HepG2 (cell line): ENCODE measurements at regions not wholly inside any gene's neighbourhood (a gene's known extent, or its start where the extent isn't known, plus 50 kb on each side); places are given as distances from the start of the nearest gene placed in this dataset.

Experiments
- AGO2 ChIP-seq: fragments of 200-400 bp; formaldehyde crosslinking; optimal IDR thresholded peaks from 2 replicates; pipeline ENCODE3; 2017; ENCODE audit warnings: mild to moderate bottlenecking, low read depth, low read length, moderate library complexity
- FOXA3 ChIP-seq: IDR thresholded peaks from 2 replicates; pipeline ENCODE4 v1.6.1; 2016; ENCODE audit warnings: missing genetic modification reagents, missing compliant biosample characterization
- FOXJ3 ChIP-seq: sonication (generic); formaldehyde crosslinking; IDR thresholded peaks from 2 replicates; pipeline ENCODE4 v1.4.0; 2020; ENCODE audit warnings: missing genetic modification reagents, mild to moderate bottlenecking, borderline replicate concordance
- GATA4 ChIP-seq: sonication (generic); IDR thresholded peaks from 2 replicates; pipeline ENCODE4 v1.6.1; 2016; ENCODE audit warnings: antibody characterized with exemption, low read depth, borderline replicate concordance
- HES4 ChIP-seq: sonication (generic); formaldehyde crosslinking; IDR thresholded peaks from 2 replicates; pipeline ENCODE4 v1.9.0; 2021; ENCODE audit warnings: mild to moderate bottlenecking, missing genetic modification reagents, borderline replicate concordance
- NCOR1 ChIP-seq: fragments of 200-600 bp; sonication (generic); IDR thresholded peaks from 2 replicates; pipeline ENCODE4 v1.7.0; 2017; ENCODE audit warnings: antibody characterized with exemption, low read length, borderline replicate concordance
- NPAS2 ChIP-seq: sonication (generic); formaldehyde crosslinking; IDR thresholded peaks from 2 replicates; pipeline ENCODE4 v1.8.0; 2022; ENCODE audit warnings: mild to moderate bottlenecking, missing genetic modification reagents, borderline replicate concordance
- SSRP1 ChIP-seq: IDR thresholded peaks from 2 replicates; pipeline ENCODE4 v1.6.1; 2016; ENCODE audit warnings: control low read depth
- XRCC5 ChIP-seq: fragments of 200-400 bp; formaldehyde crosslinking; optimal IDR thresholded peaks from 2 replicates; pipeline ENCODE3; 2017; ENCODE audit warnings: mild to moderate bottlenecking, low read length
- YEATS4 ChIP-seq: sonication (generic); formaldehyde crosslinking; IDR thresholded peaks from 2 replicates; pipeline ENCODE4 v1.4.0; 2020; ENCODE audit warnings: missing genetic modification reagents, borderline replicate concordance
- ZBTB37 ChIP-seq: sonication (generic); formaldehyde crosslinking; IDR thresholded peaks from 2 replicates; pipeline ENCODE4 v1.4.0; 2020; ENCODE audit warnings: mild to moderate bottlenecking, missing genetic modification reagents
- ZNF263 ChIP-seq: sonication (generic); formaldehyde crosslinking; IDR thresholded peaks from 2 replicates; pipeline ENCODE4 v1.4.0; 2020; ENCODE audit warnings: missing genetic modification reagents
- TF ChIP-seq, protein P1 (sequence below): sonication (generic); formaldehyde crosslinking; IDR thresholded peaks from 2 replicates; pipeline ENCODE4 v1.9.0; 2022; ENCODE audit warnings: low read depth, missing genetic modification reagents
- TF ChIP-seq, protein P2 (sequence below): IDR thresholded peaks from 2 replicates; pipeline ENCODE4 v1.6.1; 2016; ENCODE audit warnings: low read depth, missing genetic modification reagents, missing compliant biosample characterization
- TF ChIP-seq, protein P3 (sequence below): sonication (generic); formaldehyde crosslinking; IDR thresholded peaks from 2 replicates; pipeline ENCODE4 v1.4.0; 2020; ENCODE audit warnings: low read depth, mild to moderate bottlenecking, missing genetic modification reagents

DNA sequence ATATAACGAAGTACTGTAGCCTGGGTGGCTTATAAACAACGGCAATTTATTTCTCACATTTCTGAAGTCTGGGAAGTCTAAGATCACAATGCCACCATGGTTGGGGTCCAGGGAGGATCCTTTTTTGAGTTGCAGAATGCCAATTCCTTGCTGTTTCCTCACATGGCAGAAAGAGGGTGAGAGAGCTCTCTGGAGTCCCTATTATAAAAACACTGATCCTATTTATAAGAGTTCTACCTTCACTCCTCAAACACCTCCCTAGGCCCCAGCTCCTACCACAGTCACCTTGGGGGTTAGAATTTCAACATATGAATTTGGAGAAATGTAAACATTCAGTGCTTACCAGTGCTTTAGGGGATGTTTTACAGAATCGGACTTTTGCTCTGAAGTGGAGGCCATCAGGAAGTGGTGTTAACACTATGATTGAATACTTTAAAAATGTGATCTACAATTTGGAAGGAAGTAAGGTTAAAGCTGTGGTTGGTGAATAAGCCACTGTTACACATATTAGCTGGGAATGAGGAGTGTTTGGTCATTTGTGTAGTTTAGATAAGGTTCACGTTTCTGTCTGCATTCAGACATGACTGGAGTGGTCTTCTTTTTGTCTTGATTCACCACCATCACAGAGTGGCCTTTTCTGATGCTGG is 79.9 kb upstream of the SPTLC3 start (continued):
- TF ChIP-seq, protein P1, sequence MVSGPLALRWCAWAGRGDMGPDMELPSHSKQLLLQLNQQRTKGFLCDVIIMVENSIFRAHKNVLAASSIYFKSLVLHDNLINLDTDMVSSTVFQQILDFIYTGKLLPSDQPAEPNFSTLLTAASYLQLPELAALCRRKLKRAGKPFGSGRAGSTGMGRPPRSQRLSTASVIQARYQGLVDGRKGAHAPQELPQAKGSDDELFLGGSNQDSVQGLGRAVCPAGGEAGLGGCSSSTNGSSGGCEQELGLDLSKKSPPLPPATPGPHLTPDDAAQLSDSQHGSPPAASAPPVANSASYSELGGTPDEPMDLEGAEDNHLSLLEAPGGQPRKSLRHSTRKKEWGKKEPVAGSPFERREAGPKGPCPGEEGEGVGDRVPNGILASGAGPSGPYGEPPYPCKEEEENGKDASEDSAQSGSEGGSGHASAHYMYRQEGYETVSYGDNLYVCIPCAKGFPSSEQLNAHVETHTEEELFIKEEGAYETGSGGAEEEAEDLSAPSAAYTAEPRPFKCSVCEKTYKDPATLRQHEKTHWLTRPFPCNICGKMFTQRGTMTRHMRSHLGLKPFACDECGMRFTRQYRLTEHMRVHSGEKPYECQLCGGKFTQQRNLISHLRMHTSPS (CRISPR knock-in tag): no peak
- TF ChIP-seq SSRP1 (peak; percentile 64; the same call in 1 of the 2 replicates), NPAS2 (CRISPR knock-in tag) (no peak), ZBTB37 (CRISPR knock-in tag) (peak; percentile 80), FOXJ3 (CRISPR knock-in tag) (peak; percentile 82), FOXA3 (CRISPR knock-in tag) (peak; percentile 89), GATA4 (peak; percentile 16; the same call in 1 of the 2 replicates), YEATS4 (peak; percentile 58), AGO2 (no peak), ZNF263 (CRISPR knock-in tag) (0 out of 2 replicates have a peak, but pooled peaks have one; percentile 36), NCOR1 (0 out of 2 replicates have a peak, but pooled peaks have one; percentile 28), HES4 (no peak), XRCC5 (peak; percentile 53)
- TF ChIP-seq, protein P2, sequence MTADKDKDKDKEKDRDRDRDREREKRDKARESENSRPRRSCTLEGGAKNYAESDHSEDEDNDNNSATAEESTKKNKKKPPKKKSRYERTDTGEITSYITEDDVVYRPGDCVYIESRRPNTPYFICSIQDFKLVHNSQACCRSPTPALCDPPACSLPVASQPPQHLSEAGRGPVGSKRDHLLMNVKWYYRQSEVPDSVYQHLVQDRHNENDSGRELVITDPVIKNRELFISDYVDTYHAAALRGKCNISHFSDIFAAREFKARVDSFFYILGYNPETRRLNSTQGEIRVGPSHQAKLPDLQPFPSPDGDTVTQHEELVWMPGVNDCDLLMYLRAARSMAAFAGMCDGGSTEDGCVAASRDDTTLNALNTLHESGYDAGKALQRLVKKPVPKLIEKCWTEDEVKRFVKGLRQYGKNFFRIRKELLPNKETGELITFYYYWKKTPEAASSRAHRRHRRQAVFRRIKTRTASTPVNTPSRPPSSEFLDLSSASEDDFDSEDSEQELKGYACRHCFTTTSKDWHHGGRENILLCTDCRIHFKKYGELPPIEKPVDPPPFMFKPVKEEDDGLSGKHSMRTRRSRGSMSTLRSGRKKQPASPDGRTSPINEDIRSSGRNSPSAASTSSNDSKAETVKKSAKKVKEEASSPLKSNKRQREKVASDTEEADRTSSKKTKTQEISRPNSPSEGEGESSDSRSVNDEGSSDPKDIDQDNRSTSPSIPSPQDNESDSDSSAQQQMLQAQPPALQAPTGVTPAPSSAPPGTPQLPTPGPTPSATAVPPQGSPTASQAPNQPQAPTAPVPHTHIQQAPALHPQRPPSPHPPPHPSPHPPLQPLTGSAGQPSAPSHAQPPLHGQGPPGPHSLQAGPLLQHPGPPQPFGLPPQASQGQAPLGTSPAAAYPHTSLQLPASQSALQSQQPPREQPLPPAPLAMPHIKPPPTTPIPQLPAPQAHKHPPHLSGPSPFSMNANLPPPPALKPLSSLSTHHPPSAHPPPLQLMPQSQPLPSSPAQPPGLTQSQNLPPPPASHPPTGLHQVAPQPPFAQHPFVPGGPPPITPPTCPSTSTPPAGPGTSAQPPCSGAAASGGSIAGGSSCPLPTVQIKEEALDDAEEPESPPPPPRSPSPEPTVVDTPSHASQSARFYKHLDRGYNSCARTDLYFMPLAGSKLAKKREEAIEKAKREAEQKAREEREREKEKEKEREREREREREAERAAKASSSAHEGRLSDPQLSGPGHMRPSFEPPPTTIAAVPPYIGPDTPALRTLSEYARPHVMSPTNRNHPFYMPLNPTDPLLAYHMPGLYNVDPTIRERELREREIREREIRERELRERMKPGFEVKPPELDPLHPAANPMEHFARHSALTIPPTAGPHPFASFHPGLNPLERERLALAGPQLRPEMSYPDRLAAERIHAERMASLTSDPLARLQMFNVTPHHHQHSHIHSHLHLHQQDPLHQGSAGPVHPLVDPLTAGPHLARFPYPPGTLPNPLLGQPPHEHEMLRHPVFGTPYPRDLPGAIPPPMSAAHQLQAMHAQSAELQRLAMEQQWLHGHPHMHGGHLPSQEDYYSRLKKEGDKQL (CRISPR knock-in tag): no peak
- TF ChIP-seq, protein P3, sequence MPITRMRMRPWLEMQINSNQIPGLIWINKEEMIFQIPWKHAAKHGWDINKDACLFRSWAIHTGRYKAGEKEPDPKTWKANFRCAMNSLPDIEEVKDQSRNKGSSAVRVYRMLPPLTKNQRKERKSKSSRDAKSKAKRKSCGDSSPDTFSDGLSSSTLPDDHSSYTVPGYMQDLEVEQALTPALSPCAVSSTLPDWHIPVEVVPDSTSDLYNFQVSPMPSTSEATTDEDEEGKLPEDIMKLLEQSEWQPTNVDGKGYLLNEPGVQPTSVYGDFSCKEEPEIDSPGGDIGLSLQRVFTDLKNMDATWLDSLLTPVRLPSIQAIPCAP (CRISPR knock-in tag): no peak
